ENCODE measurements at regions not wholly inside any gene's neighbourhood (a gene's known extent, or its start where the extent isn't known, plus 50 kb on each side); places are given as distances from the start of the nearest gene placed in this dataset.

DNA sequence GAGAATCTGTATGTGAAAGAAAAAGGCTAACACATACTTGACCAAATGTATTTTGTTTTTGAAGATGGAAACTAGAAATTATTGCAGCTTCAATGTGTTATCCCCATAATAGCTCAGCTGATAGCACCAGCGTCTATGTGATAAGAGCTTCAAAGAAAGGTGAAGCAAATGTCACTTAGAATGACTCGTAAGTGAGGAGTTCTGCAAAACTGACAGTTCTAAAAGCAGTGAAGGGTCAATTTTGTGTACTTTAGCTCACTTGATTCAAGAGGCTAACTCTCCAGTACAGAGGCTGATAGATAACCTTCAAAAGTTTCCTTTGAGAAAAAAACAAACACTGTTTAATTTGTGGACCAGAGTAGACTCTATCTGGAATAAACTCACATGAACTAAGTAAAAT is 87.2 kb upstream of the CARD18 start:
- Histone ChIP-seq H3K4me3 (no peak overlapping the region), H3F3A (ENCODE audit: insufficient read depth, low read depth) (no peaks in the 10 kb centered on the region), H4K20me1 (ENCODE audit: insufficient read depth) (no peaks in the 10 kb centered on the region), H3K9me2 (ENCODE audit: insufficient read depth) (no peaks in the 10 kb centered on the region), H2AFZ (no peak overlapping the region), H3K4me1 (replicated peaks; ENCODE audit: insufficient read depth) (peaks cover 13% of the 10 kb centered on the region), H3K27ac (no peak overlapping the region), H3K79me2 (ENCODE audit: low read depth) (no peaks in the 10 kb centered on the region), H3K27me3 (ENCODE audit: insufficient read depth, low read depth) (no peaks in the 10 kb centered on the region), H3K36me3 (ENCODE audit: low read depth) (no peaks in the 10 kb centered on the region), H3K9me3 (ENCODE audit: insufficient read depth, low read depth) (no peaks in the 10 kb centered on the region), H3K4me2 (no peak overlapping the region)
- CTCF ChIA-PET, result no interaction called here
- DNase-seq, result no peak
- intact Hi-C loops (cut with micrococcal nuclease; ENCODE audit: unreplicated experiment), result no loop called here
- POLR2A ChIA-PET (ENCODE audit: unreplicated experiment), result no interaction called here
- BruUV-seq (replicated peaks), result no TSS peak
- no peak for TF ChIP-seq CTCF (conservative IDR thresholded peaks at IDR 0.05)
- TF ChIP-seq EZH2 (IDR thresholded peaks at IDR 0.05; ENCODE audit: low read depth), result no peak

GRCh38 chr11:105226091-105226490 is 86.5 kb upstream of the CARD18 start:
- H3K27ac ChIP-seq, result no peak overlapping the region
- no peaks in the 10 kb centered on the region for H3K36me3 ChIP-seq (ENCODE audit: low read depth)
- ChIA-PET CTCF (no interaction called here), POLR2A (ENCODE audit: unreplicated experiment) (no interaction called here)
- H4K20me1 ChIP-seq (ENCODE audit: insufficient read depth), result no peaks in the 10 kb centered on the region
- H3K4me1 ChIP-seq (replicated peaks; ENCODE audit: insufficient read depth), result peaks cover 10% of the 10 kb centered on the region
- no peak overlapping the region for H3K4me3 ChIP-seq
- no peak overlapping the region for H2AFZ ChIP-seq
- no TSS peak for BruUV-seq (replicated peaks)
- TF ChIP-seq CTCF (conservative IDR thresholded peaks at IDR 0.05), result no peak
- TF ChIP-seq EZH2 (IDR thresholded peaks at IDR 0.05; ENCODE audit: low read depth), result no peak
- H3K79me2 ChIP-seq (ENCODE audit: low read depth), result no peaks in the 10 kb centered on the region
- no peak overlapping the region for H3K4me2 ChIP-seq
- H3K27me3 ChIP-seq (ENCODE audit: insufficient read depth, low read depth), result no peaks in the 10 kb centered on the region
- intact Hi-C loops (cut with micrococcal nuclease; ENCODE audit: unreplicated experiment), result no loop called here
- no peaks in the 10 kb centered on the region for H3F3A ChIP-seq (ENCODE audit: insufficient read depth, low read depth)
- DNase-seq, result no peak
- no peaks in the 10 kb centered on the region for H3K9me3 ChIP-seq (ENCODE audit: insufficient read depth, low read depth)
- no peaks in the 10 kb centered on the region for H3K9me2 ChIP-seq (ENCODE audit: insufficient read depth)

DNA sequence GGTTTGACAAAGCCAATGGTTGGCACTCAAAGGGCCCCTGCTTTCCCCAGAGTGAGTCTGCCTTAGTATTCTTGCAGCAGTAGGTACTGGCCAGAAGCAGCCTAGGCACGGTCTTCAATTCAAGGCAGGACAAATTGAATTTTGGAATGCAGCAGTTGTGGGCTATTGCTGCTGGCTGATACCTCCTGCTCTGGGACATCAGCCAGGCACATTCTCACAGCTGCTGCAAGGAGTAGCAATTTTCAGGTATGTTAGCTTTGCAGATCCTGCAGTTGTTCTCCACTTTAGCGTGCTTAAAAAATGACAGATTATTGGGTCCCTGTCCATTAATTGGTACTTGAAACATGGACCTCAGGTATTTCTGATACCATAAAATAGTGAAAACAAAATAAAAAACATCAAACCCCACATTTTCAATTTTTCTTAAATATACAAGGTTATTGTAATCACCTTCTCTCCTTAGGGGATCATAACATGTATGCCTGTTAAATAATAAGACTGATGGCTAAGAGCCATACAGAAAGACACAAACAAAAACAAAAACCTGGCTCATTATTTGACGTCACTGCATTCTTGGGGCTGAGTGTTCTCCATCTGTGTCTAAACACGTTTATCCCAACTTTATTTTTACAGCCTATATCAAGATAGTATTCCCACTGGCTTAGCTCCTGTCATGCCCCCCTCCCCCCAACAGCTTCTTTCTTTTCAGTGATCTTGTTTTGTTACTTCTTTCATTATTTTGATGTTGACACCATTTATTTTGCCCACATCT is 85.1 kb upstream of the CARD18 start:
- DNase-seq, result no peak
- Histone ChIP-seq H3K79me2 (ENCODE audit: low read depth) (no peaks in the 10 kb centered on the region), H3K27ac (no peak overlapping the region), H3K4me2 (no peak overlapping the region), H3F3A (ENCODE audit: insufficient read depth, low read depth) (no peaks in the 10 kb centered on the region), H3K36me3 (ENCODE audit: low read depth) (no peaks in the 10 kb centered on the region), H3K9me3 (ENCODE audit: insufficient read depth, low read depth) (no peaks in the 10 kb centered on the region), H2AFZ (no peak overlapping the region), H3K9me2 (ENCODE audit: insufficient read depth) (no peaks in the 10 kb centered on the region), H3K27me3 (ENCODE audit: insufficient read depth, low read depth) (no peaks in the 10 kb centered on the region), H4K20me1 (ENCODE audit: insufficient read depth) (no peaks in the 10 kb centered on the region), H3K4me1 (replicated peaks; ENCODE audit: insufficient read depth) (no peaks in the 10 kb centered on the region), H3K4me3 (no peak overlapping the region)
- CTCF ChIA-PET, result no interaction called here
- POLR2A ChIA-PET (ENCODE audit: unreplicated experiment), result no interaction called here
- BruUV-seq (replicated peaks), result no TSS peak
- TF ChIP-seq EZH2 (IDR thresholded peaks at IDR 0.05; ENCODE audit: low read depth) (no peak), CTCF (conservative IDR thresholded peaks at IDR 0.05) (no peak)
- intact Hi-C loops (cut with micrococcal nuclease; ENCODE audit: unreplicated experiment), result no loop called here

Data from PC-9 (cell line).